AG04449 (cell line): ENCODE measurements at regions not wholly inside any gene's neighbourhood (a gene's known extent, or its start where the extent isn't known, plus 50 kb on each side); places are given as distances from the start of the nearest gene placed in this dataset.

Source experiments
- CTCF ChIA-PET: fragments of 350-600 bp; formaldehyde crosslinking; extraction: SDS; loops from one replicate; lab custom pipeline; 2021; ENCODE audit warnings: antibody characterized with exemption; lab: Yijun Ruan, JAX
- POLR2A ChIA-PET: fragments of 400-600, 350-600 bp; formaldehyde crosslinking; extraction: SDS; loops from one replicate; lab custom pipeline; 2020; ENCODE audit warnings: antibody characterized with exemption, inconsistent platforms; lab: Yijun Ruan, JAX
- DNase-seq: peaks from one replicate; pipeline ENCODE4 v3.0.0-alpha.2; 2010; ENCODE audit warnings: low read depth, low spot score
- H3K4me3 ChIP-seq: 2 replicates; pipeline ENCODE4 v1.5.1; 2011; ENCODE audit warnings: low read depth, mild to moderate bottlenecking, control low read depth, low read length
- TF ChIP-seq, protein P1 (sequence below): IDR thresholded peaks from one replicate; pipeline ENCODE4 v1.5.1; 2011; ENCODE audit warnings: mild to moderate bottlenecking, moderate library complexity, low read length, control low read depth, inconsistent platforms; ENCODE audit not compliant: insufficient read depth; ENCODE audit errors: missing control alignments

- H3K4me3 ChIP-seq, result no peak overlapping the region
- ChIA-PET POLR2A (no interaction called here), CTCF (no interaction called here)
- TF ChIP-seq, protein P1, sequence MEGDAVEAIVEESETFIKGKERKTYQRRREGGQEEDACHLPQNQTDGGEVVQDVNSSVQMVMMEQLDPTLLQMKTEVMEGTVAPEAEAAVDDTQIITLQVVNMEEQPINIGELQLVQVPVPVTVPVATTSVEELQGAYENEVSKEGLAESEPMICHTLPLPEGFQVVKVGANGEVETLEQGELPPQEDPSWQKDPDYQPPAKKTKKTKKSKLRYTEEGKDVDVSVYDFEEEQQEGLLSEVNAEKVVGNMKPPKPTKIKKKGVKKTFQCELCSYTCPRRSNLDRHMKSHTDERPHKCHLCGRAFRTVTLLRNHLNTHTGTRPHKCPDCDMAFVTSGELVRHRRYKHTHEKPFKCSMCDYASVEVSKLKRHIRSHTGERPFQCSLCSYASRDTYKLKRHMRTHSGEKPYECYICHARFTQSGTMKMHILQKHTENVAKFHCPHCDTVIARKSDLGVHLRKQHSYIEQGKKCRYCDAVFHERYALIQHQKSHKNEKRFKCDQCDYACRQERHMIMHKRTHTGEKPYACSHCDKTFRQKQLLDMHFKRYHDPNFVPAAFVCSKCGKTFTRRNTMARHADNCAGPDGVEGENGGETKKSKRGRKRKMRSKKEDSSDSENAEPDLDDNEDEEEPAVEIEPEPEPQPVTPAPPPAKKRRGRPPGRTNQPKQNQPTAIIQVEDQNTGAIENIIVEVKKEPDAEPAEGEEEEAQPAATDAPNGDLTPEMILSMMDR, result no peak
- no peak for DNase-seq
Observed at GRCh38 chr10:94059178-94059883, 65.6 kb downstream of the PLCE1 start.

DNA sequence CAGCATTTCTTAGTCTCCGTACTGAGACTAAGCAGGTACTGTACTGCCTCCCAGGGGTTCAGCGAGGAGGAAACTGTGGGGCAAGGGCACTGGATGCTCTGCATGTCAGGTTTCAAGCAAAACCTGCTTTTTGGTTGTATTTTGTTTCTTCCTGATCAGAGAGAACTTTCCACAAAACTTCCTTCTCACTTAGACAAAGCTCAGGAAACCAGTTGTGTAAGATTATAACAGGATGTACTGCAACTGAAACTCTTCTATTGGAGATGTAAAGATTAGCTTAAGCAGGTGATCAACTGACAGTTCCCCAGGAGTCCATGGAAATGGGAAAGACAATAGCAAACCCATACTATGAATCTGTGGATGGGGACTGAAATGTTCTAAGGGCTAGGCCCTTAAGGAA lies 67.3 kb downstream of the PLCE1 start:
- ChIA-PET CTCF (interaction anchor here (0.9 to 2.0 kb wide), 3 partner anchors 15 to 259 kb away, joined by 3 to 6 read pairs (median 6); no protein-coding TSS in a partner anchor), POLR2A (no interaction called here)
- H3K4me3 ChIP-seq, result no peak overlapping the region
- TF ChIP-seq, protein P1, result no peak
- no peak for DNase-seq

DNA sequence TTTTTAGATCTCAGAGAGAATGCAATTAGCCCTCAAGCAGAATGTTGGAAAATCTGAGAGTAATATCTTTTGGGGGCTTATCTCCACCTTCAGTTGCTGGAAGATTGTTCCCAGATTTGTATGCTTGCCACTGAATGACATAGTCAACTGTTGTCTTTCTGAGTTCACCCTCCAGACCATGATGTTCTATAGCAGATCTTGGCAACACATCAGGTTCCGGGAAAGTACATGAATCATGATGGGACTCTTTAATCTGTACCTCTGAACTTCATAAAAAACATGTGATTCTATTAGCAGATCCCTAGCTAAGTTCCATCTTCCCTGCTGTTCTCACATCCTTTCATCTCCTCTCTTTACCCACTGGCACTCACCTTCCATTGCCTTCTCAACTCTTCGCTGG lies 68.9 kb downstream of the PLCE1 start:
- ChIA-PET POLR2A (no interaction called here), CTCF (no interaction called here)
- H3K4me3 ChIP-seq, result no peak overlapping the region
- DNase-seq, result no peak
- TF ChIP-seq, protein P1, result no peak

GRCh38 chr10:94065362-94065761 lies 71.6 kb downstream of the PLCE1 start:
- POLR2A ChIA-PET, result no interaction called here

GRCh38 chr10:94065787-94066186 lies 72.1 kb downstream of the PLCE1 start:
- DNase-seq, result no peak
- CTCF ChIA-PET, result interaction anchor here (0.8 to 2.1 kb wide), 2 partner anchors 10 to 254 kb away, joined by 4 to 8 read pairs; no protein-coding TSS in a partner anchor
- TF ChIP-seq, protein P1, result no peak
- POLR2A ChIA-PET, result no interaction called here
- H3K4me3 ChIP-seq, result no peak overlapping the region

More at GRCh38 chr10:94065362-94065761, 71.6 kb downstream of the PLCE1 start:
- no peak for DNase-seq
- no peak overlapping the region for H3K4me3 ChIP-seq
- CTCF ChIA-PET, result interaction anchor here (0.8 to 2.1 kb wide), 3 partner anchors 11 to 255 kb away, joined by 4 to 8 read pairs (median 6); no protein-coding TSS in a partner anchor
- TF ChIP-seq, protein P1, result no peak

DNA sequence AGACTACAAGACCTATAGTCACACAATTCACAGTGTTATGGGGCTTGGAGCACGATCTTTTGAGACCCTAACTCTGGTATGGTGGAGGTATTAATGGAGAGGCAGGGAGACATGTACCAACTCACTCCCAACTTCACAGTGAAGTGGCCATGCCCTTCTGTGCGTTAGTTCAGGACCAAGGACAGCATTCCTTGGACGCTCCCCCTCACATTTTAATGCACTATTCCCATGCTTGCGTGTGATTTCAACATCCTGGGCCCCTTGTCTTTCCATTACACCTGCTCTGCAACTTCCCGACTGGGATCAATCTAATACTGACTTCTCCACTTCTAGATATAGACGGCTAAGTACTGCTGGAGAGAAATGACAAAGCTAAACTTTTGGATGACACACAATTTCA lies 72.7 kb downstream of the PLCE1 start:
- no peak overlapping the region for H3K4me3 ChIP-seq
- DNase-seq, result no peak
- TF ChIP-seq, protein P1, result no peak
- CTCF ChIA-PET, result interaction anchor here (0.8 kb wide), 1 partner anchor 10 kb away, joined by 4 read pairs; no protein-coding TSS in a partner anchor
- POLR2A ChIA-PET, result no interaction called here
